ENCODE measurements at regions not wholly inside any gene's neighbourhood (a gene's known extent, or its start where the extent isn't known, plus 50 kb on each side); places are given as distances from the start of the nearest gene placed in this dataset.

- POLR2A ChIA-PET, result no interaction called here
- intact Hi-C loops (cut with micrococcal nuclease; ENCODE audit: unreplicated experiment), result no loop called here
- H3K27me3 ChIP-seq (ENCODE audit: control insufficient read depth, insufficient read depth, low read length), result no peaks in the 10 kb centered on the region
- ATAC-seq, result no peak
- H3K4me3 ChIP-seq (ENCODE audit: low read depth in 2 of 2, low read length in 2 of 2), result no peak overlapping the region
- H3K9me3 ChIP-seq (ENCODE audit: control insufficient read depth, insufficient read depth, low read depth, low read length), result no peaks in the 10 kb centered on the region
- H3K4me1 ChIP-seq (ENCODE audit: control insufficient read depth, insufficient read depth, low read length), result no peaks in the 10 kb centered on the region
- in situ Hi-C loops (cut with HindIII; ENCODE audit: low pct_unique_long_range_greater_than_20kb, low sequenced_read_pairs), result no loop called here
- CTCF ChIA-PET, result no interaction called here
- no TSS peak for BruUV-seq (replicated peaks)
- no peak for DNase-seq (ENCODE audit: low read depth, low spot score)
- H3K36me3 ChIP-seq (ENCODE audit: control insufficient read depth, insufficient read depth, low read length), result no peaks in the 10 kb centered on the region
- TF ChIP-seq TCF7L2 (IDR thresholded peaks at IDR 0.05; ENCODE audit: low read depth, low read length) (no peak), POLR2AphosphoS5 (IDR thresholded peaks at IDR 0.05; ENCODE audit: low read depth, low read length) (no peak), REST (IDR thresholded peaks at IDR 0.05; ENCODE audit: insufficient read depth in 1 of 2, low read depth in 2 of 2, low read length in 1 of 2) (no peak), SIN3A (IDR thresholded peaks at IDR 0.05; ENCODE audit: borderline replicate concordance, insufficient read depth, low read depth, low read length) (no peak), CTCF (IDR thresholded peaks at IDR 0.05) (no peak)
- H3K27ac ChIP-seq (ENCODE audit: low read length), result no peak overlapping the region
Observed at GRCh38 chr6:15915508-15916178, 213.2 kb upstream of the MYLIP start.

GRCh38 chr6:15914553-15914952, 214.3 kb upstream of the MYLIP start:
- Histone ChIP-seq H3K36me3 (ENCODE audit: control insufficient read depth, insufficient read depth, low read length) (no peaks in the 10 kb centered on the region), H3K4me1 (ENCODE audit: control insufficient read depth, insufficient read depth, low read length) (no peaks in the 10 kb centered on the region), H3K9me3 (ENCODE audit: control insufficient read depth, insufficient read depth, low read depth, low read length) (no peaks in the 10 kb centered on the region), H3K4me3 (ENCODE audit: low read depth in 2 of 2, low read length in 2 of 2) (no peak overlapping the region), H3K27me3 (ENCODE audit: control insufficient read depth, insufficient read depth, low read length) (no peaks in the 10 kb centered on the region), H3K27ac (ENCODE audit: low read length) (no peak overlapping the region)
- in situ Hi-C loops (cut with HindIII; ENCODE audit: low pct_unique_long_range_greater_than_20kb, low sequenced_read_pairs), result no loop called here
- DNase-seq (ENCODE audit: low read depth, low spot score) (no peak), ATAC-seq (no peak)
- ChIA-PET CTCF (no interaction called here), POLR2A (no interaction called here)
- BruUV-seq (replicated peaks), result no TSS peak
- TF ChIP-seq SIN3A (IDR thresholded peaks at IDR 0.05; ENCODE audit: borderline replicate concordance, insufficient read depth, low read depth, low read length) (no peak), TCF7L2 (IDR thresholded peaks at IDR 0.05; ENCODE audit: low read depth, low read length) (no peak), POLR2AphosphoS5 (IDR thresholded peaks at IDR 0.05; ENCODE audit: low read depth, low read length) (no peak), CTCF (IDR thresholded peaks at IDR 0.05) (no peak), REST (IDR thresholded peaks at IDR 0.05; ENCODE audit: insufficient read depth in 1 of 2, low read depth in 2 of 2, low read length in 1 of 2) (no peak)
- intact Hi-C loops (cut with micrococcal nuclease; ENCODE audit: unreplicated experiment), result no loop called here

All from Panc1 (cell line).